HTR-8/SVneo (cell line): ENCODE measurements at regions not wholly inside any gene's neighbourhood (a gene's known extent, or its start where the extent isn't known, plus 50 kb on each side); places are given as distances from the start of the nearest gene placed in this dataset.
A peak's percentile ranks its signal among the peaks of the same experiment; 100 is the strongest.
"Not testable (repeated sequence)": the region's sequence is repeated elsewhere in the genome, so short reads cannot be mapped to it uniquely, and the experiment has no call there.

ENCODE experiments used
- DNase-seq: peaks from one replicate; pipeline ENCODE4 v3.0.0; 2011; ENCODE audit warnings: low spot score, mixed read lengths; ENCODE audit not compliant: insufficient read length
- FAIRE-seq: peaks from 2 replicates; lab custom pipeline; 2011; peaks lifted over from hg19 to GRCh38; lab: Jason Lieb, UNC

DNA sequence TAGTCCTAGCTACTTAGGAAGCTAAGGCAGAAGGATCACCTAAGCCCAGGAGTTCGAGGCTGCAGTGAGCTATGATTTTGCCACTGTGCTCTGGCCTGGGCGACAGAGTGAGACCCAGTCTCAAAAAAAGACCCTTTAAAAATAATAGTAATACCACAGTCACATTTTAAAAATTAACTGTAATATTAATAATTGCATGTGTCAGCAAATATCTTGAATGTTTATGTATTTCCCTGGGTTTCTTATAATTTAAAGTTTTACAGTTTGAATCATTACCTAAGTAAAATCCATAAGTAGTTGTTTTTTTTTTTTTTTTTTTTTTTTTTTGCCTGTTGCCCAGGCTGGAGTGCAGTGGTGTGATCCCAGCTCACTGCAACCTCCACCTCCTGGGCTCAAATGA is 69.2 kb downstream of the LYZL2 start:
- no peak for DNase-seq
- FAIRE-seq: no peak

GRCh38 chr10:30559180-30559579 is 70.4 kb downstream of the LYZL2 start:
- no peak for DNase-seq
- no peak for FAIRE-seq

DNA sequence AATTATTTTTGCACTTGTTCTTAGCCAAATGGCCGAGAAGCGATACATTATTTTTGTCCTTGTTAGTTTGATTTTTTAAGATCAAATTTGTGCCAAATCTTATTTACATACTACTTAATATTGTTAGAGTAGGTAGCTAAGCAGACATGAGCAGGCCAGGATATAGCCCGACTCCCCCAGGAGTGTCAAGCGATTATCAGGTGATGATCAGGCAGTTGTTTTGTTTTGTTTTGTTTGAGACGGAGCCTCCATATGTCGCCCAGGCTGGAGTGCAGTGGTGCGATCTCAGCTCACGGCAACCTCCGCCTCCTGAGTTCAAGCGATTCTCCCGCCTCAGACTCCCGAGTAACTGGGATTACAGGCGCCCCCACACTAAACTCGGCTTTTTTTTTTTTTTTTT is 71.1 kb downstream of the LYZL2 start:
- DNase-seq (no peak), FAIRE-seq (no peak)

GRCh38 chr10:30557884-30558283 is 71.7 kb downstream of the LYZL2 start:
- DNase-seq: peak; percentile 47
- no peak for FAIRE-seq

DNA sequence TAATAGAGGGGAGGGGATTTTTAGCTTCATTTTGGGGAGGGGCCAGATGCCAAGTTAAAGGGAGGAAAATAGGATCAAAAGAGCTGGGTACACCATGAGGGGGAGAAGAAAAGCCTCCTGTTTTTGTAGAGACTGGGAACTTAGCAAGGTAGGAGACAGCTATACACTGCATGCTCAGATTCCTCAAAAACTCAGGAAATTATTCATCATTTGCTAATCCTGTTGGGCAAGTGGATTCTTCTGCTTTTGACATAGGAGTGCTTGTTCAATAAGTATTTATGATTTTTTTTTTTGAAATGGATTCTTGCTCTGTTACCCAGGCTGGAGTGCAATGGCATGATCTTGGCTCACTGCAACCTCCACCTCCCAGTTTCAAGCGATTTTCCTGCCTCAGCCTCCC is 73.4 kb downstream of the LYZL2 start:
- FAIRE-seq: no peak
- DNase-seq: no peak

DNA sequence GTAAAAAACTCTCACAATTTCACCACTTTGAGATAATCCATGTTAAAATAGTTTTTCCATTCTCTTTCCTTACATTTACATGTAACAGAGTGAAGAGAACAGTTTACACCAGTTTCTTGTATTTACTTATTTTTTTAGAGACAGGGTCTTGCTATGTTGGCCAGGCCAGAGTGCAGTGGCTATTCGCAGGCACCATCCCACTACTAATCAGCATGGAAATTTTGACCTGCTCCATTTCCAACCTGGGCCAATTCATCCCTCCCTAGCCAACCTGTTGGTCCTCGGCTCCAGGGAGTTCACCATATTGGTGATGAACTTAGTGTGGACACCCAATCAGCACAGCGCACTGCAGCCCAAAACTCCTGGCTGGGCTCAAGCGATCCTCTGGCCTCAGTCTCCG is 74.1 kb downstream of the LYZL2 start:
- no peak for FAIRE-seq
- DNase-seq: no peak

DNA sequence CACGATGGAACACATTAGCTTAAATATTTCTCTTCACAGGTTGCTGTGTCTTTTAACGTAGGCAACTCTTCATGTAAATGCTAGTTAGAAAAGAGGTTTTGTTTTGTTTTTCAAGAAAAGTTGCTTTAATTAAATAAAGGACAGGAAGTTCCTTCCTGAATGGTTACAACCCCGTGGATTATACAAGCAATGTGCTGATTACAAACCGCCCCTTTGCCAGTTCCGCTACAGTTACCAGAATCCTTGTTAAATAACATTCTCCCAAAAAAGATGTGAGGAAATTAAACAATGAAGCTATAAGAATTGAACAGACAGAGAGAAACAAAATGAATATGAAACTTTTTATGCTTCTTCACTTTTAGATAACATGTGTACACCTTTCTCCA is 75.1 kb downstream of the LYZL2 start:
- no peak for FAIRE-seq
- no peak for DNase-seq

DNA sequence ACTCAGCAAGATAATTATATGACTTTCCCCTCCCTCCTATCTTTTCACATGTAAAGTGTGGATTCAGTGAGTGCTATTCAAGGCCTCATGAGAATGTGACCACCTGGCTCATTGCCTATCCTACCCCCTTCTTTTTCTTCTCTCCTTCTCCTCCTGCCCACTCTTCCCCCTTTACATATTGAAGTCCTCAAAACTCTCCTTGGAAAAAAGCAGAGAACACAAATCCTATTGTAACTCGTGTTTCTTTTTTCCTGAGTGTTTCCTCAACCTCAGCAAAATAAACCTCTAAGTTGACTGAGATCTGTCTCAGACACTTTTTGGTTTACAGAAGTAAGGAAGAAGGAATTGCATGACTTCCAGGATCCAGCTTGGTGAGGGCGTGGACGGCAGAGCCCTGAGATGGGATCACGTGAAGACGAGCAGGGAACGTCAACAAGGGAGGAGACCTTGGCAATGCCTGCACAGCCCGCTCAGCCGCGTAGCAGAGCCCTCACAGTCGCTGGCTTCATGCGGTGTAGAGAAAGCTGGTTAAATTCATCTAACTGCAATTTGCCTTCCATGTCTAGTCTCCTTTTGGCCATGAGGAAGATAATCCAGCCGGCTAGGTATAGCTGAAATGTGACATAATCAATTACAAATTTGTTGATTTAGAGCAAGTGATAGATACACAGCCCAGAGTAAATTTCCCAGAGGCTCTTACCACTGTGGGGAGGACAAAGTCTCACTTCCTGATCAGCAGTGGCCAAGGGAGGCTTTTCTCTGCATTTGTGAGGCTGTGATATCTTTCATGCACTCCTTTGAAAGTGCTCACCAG is 75.7 kb downstream of the LYZL2 start:
- DNase-seq (no peak), FAIRE-seq (no peak)

- no peak for FAIRE-seq
- DNase-seq: no peak
Measured at GRCh38 chr10:30553018-30553625, 76.4 kb downstream of the LYZL2 start.

GRCh38 chr10:30550967-30551815 is 78.4 kb downstream of the LYZL2 start:
- FAIRE-seq (no peak), DNase-seq (no peak)

DNA sequence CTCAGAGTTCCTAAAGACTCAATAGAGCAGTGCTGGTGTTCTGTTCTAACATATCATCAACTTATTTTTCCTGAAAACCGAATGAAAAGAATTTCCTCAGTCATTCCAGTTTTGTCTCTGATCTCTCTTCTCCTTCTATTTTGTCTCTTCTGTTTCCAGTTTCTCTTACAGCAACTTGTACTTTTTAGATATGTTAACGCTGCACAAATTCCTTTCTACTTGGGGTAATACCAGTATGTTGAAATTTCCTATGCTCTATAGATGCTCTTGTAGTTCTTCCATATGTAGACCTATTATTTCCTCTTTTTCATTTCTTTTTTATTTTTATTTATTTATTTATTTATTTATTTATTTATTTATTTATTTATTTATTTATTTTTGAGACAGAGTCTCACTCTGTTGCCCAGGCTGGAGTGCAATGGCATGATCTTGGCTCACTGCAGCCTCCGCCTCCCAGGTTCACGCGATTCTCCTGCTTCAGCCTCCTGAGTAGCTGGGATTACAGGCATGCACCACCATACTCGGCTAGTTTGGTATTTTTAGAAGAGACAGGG is 80.3 kb downstream of the LYZL2 start:
- not testable (repeated sequence) for DNase-seq, FAIRE-seq

DNA sequence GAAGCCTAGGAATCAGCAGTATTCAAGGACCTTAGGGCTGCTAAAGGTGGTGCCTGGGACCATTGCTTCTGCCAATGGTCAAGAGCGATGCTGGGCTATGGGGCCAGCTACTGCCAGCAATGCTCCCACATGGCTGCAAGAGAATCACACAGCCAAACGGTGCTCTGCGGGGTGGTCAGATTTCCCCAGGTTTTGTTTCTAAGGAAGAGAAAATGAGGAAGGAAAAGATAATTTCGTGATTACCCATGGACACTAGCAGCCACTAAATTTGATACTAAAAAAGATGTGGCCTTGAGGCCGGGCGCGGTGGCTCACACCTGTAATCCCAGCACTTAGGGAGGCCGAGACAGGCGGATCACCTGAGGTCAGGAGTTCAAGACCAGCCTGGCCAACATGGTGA is 83.0 kb downstream of the LYZL2 start:
- DNase-seq (no peak), FAIRE-seq (no peak)

DNA sequence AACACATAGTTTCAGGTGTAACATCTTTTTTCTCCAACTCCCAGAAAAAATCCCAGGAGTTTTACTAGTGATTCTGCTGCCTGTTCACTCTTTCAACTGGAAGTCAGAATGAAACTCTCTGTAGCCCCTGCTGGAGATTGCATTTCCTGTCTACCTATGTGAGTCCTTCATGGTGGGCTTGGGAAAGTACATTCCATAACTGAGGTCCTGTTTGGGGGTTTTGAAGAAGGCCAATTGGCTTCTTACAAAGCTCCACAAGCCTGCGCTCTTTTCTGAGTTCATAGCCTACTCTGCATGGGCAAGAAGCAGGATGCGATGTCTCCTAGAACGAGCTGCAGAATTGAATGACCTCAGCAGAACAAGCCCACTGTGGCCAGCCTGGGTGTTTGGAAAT is 86.7 kb downstream of the LYZL2 start:
- no peak for FAIRE-seq
- no peak for DNase-seq

DNA sequence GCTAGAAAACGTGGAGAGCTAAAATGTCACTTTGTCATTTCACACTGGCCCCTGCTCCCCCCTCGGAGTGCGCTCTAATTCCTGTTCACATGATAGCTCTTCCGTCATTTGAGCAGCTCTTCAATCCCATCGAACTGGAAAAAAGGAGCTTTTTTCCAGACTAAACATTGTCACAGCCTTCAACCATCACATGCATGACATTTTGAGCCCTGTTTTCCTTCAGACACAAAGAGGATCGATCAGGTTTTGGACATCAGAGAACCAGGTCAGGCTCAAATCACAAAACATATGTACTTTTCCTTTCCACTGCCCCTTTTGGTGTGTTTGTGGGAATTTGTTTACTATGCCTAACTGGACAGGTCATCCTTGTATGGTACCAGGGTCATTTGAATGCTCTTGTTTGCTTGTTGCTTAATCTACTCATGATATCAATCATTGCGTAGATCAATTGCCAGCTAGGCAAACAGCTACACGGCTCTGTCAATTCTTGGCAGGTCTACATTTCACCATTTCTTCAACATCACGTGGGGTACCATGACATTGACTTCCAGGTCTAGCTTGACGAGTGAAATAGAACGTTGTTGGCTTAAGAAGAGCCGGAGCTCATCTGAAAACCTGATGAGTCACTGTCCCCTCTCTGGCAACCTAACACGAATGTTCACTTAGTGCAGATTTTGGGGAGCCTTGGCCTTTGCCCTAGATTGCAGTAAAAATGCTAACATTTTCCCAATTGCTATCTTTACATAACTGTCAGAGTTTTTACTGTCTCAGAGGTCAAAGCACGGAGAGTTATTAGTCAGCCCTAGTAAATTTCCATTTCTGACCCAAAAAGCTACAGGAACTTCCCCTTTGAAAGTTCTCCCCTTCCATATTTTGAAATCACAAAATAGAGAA is 87.3 kb downstream of the LYZL2 start:
- no peak for DNase-seq
- no peak for FAIRE-seq

DNA sequence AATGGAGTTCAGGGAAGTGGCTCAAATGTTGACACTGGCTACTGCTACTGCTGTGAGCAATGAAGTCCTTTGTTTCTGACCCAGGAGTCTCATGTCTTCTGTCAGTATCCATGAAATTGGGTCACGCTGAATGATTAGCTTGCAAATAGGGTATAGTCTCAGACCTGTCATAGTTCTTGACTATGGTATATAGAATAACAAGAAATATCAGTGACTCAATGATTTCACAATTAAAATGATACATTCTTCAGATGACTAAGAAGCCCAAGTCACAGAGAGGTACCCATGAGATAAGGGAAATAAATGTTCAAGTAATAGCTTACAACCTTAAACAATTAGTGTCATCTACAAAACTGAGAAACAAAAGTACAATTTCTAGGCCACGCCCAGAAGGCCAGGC is 89.3 kb downstream of the LYZL2 start:
- FAIRE-seq (no peak), DNase-seq (no peak)

- FAIRE-seq (no peak), DNase-seq (no peak)
Measured at GRCh38 chr10:30538086-30538485, 91.5 kb downstream of the LYZL2 start.

GRCh38 chr10:30537586-30537985 is 92.0 kb downstream of the LYZL2 start:
- DNase-seq (no peak), FAIRE-seq (no peak)

GRCh38 chr10:30537158-30537557 is 92.4 kb downstream of the LYZL2 start:
- not testable (repeated sequence) for DNase-seq, FAIRE-seq

DNA sequence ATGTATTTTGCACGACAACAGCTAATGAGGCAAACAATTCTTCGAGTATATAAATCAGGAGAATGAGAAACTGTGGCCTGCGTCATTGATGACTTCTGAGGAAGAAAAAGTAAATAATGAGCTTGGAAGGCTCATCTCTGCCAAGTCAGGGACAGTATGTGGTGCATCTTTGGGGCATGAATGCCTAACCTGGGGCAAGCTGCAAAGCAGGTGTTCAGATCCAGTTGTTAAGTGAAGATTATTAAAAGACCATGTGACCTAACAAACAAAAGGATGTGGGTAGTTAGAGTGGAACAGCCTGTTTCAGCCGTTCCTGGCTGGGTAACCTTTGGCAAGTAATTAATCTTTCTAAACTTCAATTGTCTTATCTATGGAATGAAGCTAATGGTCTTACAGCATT is 93.0 kb downstream of the LYZL2 start:
- DNase-seq (no peak), FAIRE-seq (no peak)

GRCh38 chr10:30535677-30536076 is 93.9 kb downstream of the LYZL2 start:
- DNase-seq (no peak), FAIRE-seq (no peak)
